HG02571 (cell line): ENCODE measurements at regions not wholly inside any gene's neighbourhood (a gene's known extent, or its start where the extent isn't known, plus 50 kb on each side); places are given as distances from the start of the nearest gene placed in this dataset.
A peak's percentile ranks its signal among the peaks of the same experiment; 100 is the strongest.
"Not testable (repeated sequence)": the region's sequence is repeated elsewhere in the genome, so short reads cannot be mapped to it uniquely, and the experiment has no call there.

Experiments used
- ATAC-seq: cut with Tn5 transposase; IDR thresholded peaks from one replicate; pipeline ENCODE4 v1.9.1; 2021; ENCODE audit warnings: mild to moderate bottlenecking, moderate library complexity; ENCODE audit not compliant: unreplicated experiment

DNA sequence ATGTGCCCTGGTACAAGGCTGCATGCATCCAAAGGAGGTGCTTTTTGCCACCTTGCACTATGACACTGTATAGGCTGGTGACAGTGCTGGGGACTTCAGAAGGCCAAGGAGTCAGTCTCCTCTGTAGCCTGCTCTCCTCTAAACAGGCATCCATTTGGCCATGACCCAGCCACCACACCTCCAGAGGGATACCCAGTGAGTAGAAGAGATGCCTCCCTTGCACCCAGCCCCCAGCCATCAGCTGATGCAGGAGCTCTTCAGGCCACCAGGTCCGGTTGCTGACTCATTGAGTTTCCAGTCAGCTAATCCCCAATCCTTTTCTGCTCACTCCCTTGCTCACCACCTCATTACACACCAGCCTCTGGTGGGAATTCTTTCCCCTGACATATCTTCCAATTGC, 99.8 kb downstream of the PJA1 start:
- ATAC-seq = no peak

DNA sequence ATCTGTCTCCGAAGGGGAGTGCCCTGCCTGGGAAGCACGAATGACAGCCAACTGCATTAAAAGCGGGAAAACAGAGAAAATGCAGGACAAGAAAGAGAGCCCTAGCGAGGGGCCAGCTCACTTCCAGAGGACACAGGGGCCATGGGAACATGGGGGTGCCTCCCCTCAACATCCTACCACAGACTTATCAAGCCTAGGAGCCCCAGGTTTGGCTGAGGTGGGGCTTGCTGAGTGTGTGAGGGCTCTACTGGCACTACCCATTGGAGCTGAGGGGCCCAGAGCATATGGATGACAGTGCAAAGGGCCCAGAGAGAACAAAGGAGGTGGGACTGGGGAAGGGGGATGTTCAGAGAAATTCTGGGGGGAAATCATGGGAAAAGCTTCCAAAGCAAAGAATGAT, 101.8 kb downstream of the PJA1 start:
- ATAC-seq = no peak

DNA sequence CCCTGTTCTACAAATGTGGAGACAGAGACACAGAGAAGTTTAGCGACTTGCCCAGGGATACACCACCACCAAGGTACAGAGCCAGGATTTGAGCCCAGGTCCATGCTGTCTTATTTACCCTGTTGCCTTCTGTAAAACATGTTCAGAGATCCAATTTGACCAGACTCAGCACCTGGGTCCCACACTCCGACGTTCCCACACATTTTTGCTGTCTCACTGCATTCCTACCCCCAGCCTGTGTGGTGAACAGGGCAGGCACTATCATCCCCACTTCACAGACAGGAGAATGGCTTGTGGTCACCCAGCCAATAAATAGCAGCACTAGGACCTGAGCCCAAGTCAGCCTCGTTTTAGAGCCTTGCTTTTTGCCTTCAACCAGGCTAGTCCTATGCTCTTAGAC, 102.8 kb downstream of the PJA1 start:
- ATAC-seq = no peak

DNA sequence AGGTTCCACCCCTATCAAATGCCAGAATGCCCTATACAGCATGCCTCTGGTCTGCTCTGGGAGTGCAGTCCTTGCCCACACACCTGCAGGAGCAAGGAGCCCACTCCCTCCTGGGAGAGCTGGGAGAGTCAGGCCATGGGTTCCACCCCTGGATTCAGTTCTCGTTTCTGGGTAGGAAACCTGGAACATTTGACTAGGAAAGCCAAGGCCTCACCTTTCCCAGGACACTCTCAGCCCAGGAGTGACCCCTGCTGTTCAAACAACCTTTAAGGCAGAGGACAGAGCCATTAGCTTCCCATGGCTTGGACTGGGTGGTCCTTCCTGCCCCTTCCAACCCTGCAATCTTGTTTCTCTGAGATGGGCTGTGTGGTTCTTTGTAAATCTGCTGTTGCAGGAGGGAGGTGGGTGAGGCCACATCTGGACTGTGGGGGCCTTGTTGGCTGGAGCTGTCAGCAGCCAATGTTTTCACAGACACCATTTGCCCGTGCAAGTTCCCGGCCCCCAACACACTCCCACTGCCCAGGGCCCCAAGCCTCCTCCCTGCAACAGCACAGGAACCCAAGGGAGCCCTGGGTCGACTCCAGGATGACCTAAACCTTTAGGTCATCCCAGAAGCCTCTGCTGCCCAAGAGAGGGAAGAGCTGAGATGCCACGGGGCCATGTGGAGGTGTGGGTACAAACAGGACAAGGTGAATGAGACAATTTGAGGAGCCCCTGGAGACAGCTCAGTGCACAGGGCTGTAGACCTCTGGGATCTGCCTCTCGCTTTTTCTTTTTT, 104.4 kb downstream of the PJA1 start:
- no peak for ATAC-seq

DNA sequence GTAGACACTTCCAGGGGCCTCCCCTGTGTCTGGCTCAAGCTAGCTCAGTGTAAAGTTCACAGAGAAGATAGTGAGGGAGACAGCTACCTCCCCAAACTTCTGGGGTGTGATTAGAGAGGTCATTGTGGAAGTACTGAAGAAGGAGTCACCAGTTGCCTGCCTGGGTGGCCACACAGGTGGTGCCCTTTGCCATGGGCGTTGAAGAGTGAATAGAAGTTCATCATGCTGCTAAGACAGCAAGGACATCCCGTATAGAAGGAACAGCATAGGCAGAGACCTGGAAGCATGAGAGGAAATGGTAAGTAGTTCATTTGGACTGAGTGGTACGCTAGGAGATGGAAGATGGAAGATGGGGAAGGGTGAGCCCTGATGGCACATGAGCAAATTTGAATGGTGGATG, 110.1 kb downstream of the PJA1 start:
- no peak for ATAC-seq

DNA sequence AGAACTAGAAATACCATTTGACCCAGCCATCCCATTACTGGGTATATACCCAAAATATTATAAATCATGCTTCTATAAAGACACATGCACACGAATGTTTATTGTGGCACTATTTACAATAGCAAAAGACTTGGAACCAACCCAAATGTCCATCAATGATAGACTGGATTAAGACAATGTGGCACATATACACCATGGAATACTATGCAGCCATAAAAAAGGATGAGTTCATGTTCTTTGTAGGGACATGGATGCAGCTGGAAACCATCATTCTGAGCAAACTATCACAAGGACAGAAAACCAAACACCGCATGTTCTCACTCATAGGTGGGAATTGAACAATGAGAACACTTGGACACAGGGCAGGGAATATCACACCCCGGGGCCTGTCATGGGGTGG, 110.8 kb downstream of the PJA1 start:
- ATAC-seq = not testable (repeated sequence)

DNA sequence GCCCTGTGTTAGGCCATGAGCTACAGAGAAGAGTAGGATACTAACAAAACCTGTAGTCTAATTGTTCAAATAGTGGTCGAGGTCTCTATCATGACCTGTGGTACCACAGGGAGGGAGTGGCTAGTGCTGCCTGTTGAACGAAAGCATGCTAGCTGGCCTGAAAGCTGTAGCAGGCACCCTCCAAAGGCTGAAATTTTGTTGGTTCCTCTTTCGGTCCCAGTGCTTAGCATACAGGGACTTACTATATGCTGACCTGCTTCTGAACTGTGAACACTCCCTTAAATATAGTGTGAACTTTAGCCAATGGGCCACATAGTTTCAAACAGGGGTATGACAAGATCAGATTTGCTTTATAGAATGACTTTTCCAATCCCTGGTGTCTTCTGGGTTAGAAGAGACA, 113.4 kb downstream of the PJA1 start:
- ATAC-seq = no peak

DNA sequence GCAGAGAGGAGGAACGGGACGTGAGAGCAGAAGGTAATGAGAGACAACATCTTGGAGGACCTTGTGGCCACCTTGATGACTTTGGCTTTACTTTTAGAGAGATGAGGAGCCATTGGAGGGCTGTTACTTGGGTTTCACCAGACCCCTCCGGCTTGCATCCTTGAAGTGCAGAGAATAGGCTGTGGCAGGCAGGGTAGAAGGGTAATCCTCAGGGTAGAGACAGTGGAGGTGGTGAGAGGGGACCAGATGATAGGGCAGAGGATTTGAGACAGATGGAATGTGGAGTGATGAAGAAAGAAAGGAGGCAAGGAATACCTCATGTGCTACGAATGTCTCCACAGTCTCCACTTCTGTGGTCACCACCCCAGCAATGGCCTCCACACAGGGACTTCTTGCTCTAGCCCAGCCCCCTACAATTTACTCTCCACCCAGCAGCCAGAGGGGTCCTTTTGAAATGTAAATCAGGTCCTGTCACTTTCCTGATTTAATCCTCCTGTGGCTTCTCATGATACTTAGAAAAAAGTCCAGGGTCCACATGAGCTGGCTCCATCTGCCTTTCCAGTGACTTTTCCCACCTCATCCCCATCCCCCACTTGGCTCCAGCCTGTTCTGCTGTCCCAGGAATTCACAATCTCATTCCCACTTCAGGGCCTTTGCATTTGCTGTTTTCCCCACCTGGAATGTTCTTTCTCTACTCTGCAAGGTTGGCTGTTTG, 115.0 kb downstream of the PJA1 start:
- no peak for ATAC-seq

DNA sequence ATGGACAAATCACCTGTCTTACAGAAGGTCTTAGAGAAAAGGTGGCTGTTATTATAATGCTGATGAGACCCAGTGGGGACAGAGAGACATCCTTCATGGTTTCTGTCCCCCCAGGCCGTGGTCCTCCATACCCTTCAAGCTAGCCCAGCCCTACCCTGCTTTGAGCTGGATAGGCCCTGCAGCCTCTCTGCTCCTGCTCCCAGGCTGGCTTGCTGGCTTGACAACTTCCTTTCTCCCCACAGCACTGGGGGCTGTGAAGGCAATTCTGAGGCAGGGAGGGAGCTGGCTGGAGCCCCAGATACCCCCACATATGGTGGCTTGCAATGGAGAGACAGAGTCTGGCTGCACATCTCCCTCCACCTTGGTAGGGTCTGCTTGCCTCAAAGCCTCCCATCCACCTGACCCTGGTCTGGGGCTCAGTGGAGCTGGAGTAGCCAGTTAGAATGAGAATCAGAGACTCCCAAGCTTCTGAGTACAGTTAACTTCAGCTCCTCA, 118.2 kb downstream of the PJA1 start:
- ATAC-seq = no peak

DNA sequence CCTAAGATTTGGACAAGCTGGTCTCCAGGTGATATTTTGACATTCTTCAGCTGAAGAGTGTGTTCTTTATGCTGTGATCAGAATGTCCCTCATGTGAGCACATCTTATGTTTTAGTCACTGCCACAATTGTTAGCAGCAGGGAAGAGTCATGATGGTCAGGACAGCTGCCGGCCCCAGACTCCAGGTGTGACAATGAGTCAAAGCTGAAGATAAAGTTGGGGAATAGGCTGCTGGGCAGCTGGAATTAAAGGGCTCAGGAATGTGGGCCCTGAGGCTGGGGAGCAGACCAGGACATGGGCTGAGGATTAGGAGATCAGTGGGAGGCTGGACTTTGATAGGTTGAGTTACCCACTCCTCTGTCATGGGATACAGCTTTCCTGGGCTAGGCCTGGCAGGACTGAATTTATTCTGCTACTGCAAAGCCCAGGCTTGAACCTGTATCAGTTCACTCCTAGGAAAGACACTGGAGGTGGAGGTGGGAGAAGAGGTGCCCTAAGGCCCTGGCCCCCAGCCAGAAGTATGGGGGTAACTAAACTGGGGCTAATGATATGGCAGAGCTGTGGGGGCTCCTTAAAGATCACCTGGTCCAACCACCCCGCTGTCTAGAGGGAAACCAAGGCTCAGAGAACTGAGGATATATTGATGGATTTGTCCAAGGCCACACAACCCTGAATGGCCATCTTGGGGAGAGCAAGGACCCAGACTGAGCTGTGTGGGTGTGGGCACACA, 119.5 kb downstream of the PJA1 start:
- no peak for ATAC-seq

DNA sequence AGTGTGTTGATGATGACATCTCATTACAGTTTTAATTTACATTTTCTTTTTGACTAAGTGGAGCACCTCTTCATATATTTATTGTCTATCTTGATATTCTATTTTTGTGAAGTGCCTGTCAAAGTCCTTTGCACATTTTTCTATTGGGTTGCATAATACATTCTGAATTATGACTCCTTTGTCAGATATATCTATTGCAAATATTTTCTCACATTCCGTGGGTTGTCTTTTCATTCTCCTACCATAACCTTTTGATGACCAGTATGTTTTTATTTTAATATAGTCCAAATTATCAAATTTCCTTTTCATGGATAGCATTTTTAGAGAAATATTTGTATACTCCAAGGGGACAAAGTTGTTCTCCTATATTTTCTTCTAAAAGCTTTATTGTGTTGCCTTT, 126.4 kb downstream of the PJA1 start:
- ATAC-seq = no peak

DNA sequence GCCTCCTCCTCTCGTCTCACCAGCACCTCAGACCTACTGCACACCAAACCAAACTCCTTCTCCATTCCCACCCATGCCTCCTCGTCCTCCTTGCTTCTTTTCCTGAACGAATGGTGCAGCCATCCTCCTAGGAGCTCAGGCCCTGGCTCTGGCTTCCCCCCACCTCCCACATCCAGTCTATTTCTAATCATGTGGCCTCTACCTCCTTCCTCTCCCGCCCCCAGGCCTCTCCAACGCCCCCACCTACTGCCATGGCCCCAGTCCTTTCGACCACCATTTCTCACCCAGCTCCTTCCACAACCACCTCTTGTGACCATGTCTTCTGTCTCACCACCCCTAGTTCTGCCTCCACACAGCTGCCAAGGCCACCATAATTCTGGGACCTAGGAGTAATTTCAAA, 127.1 kb downstream of the PJA1 start:
- no peak for ATAC-seq

DNA sequence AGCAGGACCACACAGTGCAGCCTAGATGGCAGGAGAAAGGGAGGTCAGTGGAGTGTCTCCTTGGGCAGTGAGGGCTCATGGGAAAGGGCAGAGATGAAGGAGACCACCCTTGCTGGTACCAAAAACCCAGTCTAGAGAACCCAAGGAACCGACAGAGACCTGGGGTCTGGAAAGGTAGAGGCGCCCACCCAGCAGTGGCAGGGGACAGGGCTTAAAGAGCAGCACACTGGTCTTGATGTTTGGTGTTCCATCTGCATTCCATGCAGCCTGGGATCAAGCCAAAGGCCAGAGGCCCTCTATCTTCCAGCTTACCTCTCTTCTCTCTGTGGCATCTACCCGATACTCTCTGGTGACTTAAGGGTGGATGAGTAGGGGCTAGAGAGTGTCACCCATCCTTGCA, 127.5 kb downstream of the PJA1 start:
- ATAC-seq = no peak

DNA sequence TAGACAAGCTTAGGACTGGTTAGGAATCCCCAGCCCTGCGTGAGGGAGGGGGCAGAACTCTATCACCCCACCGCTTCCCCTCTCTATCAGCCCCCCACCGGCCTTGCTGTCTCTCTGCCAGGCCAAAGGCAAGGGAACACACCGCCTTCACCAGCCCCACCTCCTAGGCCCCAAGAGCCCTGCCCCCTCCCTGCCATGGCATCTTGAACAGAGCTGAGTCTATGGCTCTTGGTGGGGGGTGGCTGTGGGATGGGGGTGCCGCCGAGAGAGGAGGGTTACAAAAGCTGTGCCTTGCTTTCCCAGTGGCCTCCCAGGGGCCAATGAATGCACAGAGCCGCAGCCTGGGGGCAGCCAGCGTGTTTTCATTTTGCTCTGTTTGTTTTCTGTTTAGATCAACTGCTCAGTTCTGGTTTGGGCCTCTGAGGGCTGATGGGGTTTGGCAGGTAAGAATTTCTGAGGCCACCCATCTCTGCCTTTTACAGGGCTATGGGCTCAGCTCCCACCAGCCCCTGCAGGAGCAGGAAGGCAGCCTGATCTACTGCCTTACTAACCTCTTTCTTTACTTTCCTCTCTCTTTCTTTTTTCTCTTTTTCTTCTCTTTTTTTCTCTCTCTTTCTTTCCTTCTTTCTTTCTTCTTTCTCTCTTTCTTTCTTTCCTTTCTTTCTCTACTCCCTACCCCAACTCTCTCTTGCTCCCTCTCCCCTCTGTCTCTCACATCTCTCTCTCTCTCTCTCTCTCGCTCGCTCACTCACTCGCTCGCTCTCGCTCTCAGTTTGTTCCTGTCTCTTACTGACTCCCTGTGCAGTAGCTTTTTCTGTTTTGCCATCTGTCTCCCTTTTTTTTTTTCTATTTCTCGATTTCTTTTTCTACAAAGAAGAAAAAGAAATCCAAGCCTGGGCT, 128.3 kb downstream of the PJA1 start:
- ATAC-seq = no peak

DNA sequence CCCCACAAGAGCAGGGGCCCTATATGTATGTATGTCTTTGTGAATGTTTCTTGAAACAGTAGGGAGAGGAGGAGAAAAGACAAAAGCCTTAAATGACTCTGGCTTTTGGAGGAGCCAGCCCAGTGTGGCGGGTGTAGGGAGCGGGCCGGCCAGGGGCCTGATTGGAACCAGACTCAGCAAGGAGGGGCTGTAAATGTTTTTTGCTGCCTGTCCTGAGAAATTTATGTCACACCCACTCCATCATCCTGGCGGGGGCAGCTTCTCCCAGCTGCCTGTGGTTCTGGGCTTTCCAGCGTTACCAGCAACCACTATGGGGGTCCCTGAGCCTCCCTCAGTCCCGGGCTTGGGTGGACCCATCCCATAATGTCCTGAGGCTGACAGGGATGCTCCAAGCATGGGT, 130.8 kb downstream of the PJA1 start:
- no peak for ATAC-seq

DNA sequence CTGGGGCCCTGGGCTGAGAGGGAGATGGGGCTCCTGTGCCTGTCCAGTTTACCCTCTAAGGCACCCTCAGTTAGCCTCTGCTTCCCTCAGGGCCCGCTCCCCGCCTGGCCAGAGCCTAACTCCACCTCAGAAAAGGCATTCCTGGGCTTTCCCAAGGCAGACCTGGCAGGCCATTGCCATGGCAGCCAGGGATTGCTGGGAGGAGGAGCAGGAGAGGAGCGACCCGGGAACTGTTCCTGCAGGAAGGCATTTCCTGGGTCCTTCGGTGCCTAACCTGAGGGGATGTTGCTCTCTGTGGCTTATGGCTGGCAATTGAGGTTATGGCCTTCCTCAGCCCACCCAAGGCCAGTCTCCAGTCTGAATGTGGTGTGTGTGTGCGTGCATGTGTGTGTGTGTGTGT, 131.3 kb downstream of the PJA1 start:
- ATAC-seq = no peak

DNA sequence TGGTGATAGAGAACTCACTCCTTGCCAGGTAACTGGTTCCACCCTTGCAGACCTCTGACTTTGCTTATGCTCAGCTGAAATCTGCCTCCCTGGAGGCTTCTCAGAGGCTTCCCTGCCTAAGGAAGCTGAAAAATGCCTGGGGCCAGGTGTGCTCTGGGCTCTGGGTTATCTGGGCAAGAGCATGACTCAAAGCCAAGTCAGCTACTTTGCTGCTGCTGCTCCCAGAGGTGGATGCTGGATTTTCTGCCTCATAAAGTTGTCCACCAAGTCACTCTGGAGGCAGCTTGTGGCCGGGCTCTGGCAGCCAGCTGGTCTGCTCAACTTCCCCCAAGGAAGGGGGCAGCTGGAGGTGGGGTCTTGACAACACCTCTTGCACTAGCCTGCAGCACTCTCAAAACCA, 132.7 kb downstream of the PJA1 start:
- no peak for ATAC-seq

DNA sequence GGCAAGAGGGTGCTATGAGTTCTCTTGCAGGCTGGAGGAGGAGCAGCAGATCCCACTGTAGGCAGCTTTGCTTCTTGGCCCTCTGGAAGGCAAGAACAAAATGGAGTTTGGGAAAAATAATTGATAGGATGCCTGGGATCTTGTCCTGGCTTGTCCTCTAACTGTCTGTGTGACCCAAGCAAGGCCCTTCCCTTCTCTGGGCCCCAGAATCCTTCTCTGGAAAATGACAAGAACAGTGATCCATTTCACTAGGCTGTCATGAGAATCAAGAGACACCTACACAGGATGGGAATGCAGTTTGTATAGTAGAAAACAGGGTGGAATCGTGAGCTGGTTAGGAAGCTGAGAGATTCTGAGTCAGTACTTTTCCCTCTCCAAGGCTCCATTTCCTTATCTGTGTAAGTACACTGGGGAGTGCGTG, 133.3 kb downstream of the PJA1 start:
- ATAC-seq = no peak

DNA sequence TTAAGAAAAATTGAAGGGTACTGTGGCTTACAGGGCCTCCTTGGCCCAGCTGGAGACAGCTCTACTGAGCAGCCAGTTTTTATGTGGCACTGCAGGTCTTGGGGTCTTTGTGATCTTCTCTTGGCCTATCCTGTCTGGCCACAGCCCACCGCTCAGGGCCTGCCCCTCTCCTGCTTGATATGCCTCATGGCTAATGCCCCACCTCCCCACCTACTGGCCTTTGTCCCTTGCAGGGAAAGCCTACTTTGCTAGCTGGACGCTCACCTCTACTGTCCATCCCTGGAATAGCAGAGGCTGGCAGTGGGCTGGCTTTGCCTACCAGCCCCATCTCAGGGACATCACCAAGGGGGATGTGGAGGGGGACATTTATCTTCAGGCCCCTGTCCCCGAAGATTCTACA, 134.1 kb downstream of the PJA1 start:
- no peak for ATAC-seq

DNA sequence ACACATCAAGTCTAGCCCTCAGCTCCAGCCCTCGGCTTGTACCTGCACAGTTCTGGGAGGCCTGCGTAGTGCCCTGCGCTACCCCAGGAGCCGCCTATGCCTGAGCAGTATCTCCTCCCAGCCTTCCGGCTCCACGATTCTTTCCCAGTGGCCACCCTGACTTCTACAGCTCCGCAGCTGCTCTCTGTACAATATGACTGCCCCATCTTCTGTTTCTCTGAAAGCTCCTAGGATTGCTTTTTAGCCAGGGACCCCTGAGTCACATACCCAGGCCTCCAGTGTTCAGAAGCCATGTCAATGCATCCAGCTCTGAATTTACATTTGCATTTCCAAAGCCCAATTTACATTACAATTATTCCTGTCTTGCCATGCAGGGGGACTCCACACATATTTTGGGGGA, 135.5 kb downstream of the PJA1 start:
- ATAC-seq = no peak

DNA sequence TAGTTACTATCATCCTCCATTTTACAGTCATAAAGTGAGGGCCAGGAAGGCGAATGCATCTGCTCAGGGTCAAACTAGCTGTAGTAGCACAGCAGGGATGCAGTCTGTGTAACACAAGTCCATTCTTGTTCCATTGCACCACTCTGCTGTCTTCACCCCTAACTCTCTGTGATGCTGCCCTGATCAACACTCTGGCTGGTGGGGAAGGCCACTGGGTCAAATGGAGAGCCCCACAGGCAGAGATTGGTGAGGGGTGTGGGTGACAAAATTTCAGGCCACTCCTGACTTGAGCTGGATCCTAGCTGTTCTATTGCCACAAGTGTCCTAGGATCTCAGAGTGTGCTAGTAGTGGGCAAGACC, 136.5 kb downstream of the PJA1 start:
- peak; percentile 10 for ATAC-seq
